HG02763 (cell line): ENCODE measurements at regions not wholly inside any gene's neighbourhood (a gene's known extent, or its start where the extent isn't known, plus 50 kb on each side); places are given as distances from the start of the nearest gene placed in this dataset.

Experiments used
- ATAC-seq: cut with Tn5 transposase; IDR thresholded peaks from one replicate; pipeline ENCODE4 v1.9.1; 2021; ENCODE audit warnings: mild to moderate bottlenecking, moderate library complexity; ENCODE audit not compliant: unreplicated experiment

DNA sequence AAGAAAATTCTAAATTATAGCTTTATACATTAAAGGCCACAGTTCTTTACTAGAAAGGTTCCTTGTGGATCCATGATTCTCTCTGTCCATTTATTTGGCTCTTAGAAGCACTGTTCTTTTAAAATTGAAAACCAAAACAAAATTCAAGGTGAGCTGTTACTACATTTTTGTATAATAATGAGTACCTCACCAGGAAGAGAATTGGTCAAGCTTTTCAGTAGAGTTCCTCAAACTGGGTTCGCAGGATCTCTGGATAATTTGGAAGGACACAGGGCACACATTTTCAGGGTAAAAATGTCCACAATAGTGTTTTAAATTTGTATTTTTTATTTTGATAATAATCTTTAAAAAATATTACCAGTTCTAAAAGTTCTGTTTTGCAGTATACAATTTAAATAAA lies 93.0 kb downstream of the PPP1R3A start:
- ATAC-seq: no peak

GRCh38 chr7:113824117-113824823 lies 94.5 kb downstream of the PPP1R3A start:
- ATAC-seq: no peak

- no peak for ATAC-seq
Observed at GRCh38 chr7:113819474-113819873, 99.3 kb downstream of the PPP1R3A start.

DNA sequence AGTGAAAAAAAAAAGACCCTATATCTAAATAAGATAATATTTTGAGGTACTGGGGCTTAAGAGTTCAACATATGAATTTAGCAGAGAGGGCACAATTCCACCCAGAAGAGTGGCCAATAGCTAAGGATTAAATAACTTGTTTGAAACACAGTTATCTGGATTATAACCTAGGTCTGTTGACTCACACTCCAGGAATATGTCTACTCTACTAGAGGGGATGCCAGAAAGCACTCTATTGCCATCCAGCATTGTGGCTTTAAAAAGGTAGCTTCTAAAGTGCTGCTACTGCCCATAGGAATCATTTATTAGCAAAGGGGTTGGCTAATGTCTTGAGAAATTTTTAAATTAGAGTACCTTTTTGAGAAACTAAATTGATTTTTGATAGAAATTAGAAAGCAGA lies 102.2 kb downstream of the PPP1R3A start:
- ATAC-seq: no peak

- no peak for ATAC-seq
Observed at GRCh38 chr7:113813471-113813870, 105.3 kb downstream of the PPP1R3A start.

- ATAC-seq: no peak
Observed at GRCh38 chr7:113812591-113813255, 106.1 kb downstream of the PPP1R3A start.

GRCh38 chr7:113810080-113810744 lies 108.6 kb downstream of the PPP1R3A start:
- ATAC-seq: no peak

DNA sequence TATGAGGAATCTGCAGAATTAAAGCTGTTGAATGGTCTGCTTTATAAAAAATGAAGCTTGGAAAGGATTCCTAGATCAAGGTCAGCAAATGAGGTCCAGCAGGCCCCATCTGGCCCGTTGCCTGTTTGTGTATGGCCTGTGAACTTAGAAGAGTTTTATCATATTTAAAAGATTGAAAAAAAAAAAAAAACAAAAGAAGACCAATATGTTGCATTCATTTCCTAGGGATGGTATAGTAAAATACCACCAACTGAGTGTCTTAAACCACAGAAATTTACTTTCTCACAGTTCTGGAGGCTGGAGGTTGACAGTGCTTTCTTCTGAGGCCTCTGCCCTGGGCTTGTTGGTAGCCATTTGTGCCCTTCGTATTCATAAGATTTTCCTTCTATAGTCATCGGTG lies 109.2 kb downstream of the PPP1R3A start:
- no peak for ATAC-seq

DNA sequence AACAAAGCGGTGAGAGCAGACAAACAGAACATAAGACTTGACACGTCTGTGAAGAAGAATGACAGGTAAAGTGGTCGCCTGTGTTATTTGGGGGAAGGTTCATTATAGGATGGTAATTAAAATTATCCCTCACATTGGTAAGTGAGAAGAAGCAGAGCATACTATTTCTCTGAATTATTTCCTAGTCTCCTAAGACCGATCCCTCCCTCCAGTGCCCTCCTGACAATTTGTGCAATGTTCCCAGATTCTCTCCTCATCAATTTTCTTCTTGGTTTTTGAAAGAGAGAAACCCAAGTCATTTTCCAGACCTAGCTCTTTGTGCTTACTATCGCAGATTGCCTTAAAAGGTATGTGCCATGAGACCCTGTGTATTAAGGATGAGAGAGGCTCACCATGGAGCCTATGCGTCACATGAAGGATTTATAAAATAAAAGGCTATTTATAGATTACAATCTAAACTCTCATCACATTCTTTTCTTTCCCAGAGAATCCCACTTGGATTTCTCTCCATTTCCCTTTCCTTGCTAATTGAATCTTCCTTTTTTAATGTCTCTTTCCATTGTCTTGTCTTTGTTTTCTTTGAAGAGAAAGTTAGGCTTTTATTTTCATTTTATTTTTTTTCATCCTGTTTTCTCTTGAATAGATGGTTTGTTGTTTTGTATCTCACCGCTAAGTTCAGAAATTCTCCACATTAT lies 112.0 kb downstream of the PPP1R3A start:
- ATAC-seq: no peak

- no peak for ATAC-seq
Observed at GRCh38 chr7:113805976-113806375, 112.8 kb downstream of the PPP1R3A start.

DNA sequence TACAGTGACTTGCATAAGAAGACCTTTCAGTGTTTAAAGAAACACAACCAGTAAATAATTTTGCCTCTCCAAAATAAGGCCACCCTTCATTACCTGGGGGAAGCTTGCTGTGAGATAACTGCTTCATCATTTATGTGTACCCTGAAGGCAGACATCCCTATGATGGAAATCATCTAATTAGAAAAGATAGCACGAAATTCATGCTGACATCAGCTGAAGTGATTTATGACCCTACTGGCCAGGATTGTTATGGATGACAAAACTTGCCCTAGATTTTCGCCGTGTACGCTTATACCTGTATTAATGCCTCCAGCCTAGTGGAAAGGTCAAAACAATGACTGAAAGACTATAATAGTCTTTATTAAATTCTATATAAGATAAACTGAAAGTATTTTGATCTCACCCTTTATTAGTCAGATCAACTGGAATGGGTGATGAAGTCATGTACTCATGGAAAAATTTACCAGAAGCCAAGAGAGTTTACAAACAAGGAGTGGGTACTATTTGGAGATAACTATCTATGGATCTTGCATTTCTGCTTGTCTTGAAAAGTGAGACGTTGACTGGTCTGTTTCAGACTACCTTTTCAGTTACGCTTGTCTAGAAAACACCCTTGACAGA lies 114.2 kb downstream of the PPP1R3A start:
- no peak for ATAC-seq

- no peak for ATAC-seq
Observed at GRCh38 chr7:113801751-113802150, 117.1 kb downstream of the PPP1R3A start.

DNA sequence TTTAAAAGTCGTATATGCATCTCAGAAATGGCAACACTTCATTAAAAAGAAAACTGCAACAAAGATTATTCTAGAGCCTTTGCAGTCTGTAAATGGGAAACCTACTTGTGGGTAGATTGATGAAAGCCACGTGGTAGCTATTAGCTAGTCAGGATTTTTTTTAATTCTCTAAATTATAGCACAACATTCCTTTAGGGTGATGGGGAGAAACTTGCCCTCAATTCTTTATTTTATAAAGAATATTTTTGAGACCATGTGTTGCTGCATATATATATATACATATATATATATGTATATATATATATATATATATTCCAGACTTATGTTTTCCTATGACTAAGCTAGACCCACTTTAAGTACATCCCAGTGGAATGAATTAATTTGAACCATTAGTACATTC lies 118.0 kb downstream of the PPP1R3A start:
- ATAC-seq: no peak

- ATAC-seq: peak; percentile 99
Observed at GRCh38 chr7:113799896-113800295, 118.9 kb downstream of the PPP1R3A start.

DNA sequence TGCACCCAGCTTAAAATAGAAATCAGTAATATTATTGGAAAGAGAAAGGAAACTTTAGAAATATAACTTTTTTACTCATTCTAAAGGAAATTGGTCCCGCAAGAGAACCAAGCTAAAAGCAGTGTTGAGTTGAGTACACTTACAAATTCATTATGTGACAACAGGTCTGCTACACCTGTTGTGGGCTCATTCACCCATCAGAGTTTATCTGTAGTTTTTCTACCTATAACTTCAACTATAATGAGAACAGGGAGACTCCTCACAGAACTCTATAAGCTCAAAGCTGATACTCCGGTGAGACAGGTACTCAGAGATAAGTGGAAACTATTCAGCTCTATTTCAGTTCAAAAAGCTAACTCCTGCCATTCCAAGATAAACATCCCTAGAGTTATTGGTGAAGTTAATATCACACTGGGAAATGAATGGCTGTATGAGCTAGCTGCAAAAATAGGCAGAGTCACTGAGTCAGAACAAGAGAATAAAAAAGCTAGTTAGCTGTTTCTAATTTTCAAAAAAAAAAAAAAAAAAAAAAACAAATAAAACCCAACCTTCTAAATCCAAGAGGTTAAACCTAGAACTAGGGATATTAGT lies 121.3 kb downstream of the PPP1R3A start:
- no peak for ATAC-seq

DNA sequence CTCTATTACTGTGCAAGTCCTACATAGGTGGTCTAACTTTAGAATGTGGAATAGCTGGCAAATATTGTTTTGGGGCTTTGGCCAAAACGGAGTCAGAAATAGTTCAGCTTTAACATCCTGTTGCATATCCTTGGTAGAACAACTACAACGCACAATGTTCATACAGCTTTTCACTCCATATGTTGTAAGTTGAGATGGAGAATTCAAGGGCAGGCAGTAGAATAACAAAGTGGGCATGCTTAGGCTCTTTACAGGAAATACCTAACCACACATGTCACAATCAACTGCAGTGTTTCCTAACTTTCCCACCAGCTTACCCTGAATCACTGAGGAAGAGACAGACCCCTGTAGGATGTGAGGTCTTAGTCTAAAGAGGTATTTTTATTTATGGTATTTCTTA lies 122.3 kb downstream of the PPP1R3A start:
- no peak for ATAC-seq

- ATAC-seq: no peak
Observed at GRCh38 chr7:113794573-113794972, 124.2 kb downstream of the PPP1R3A start.

GRCh38 chr7:113793171-113793570 lies 125.6 kb downstream of the PPP1R3A start:
- no peak for ATAC-seq

GRCh38 chr7:113790025-113790424 lies 128.8 kb downstream of the PPP1R3A start:
- no peak for ATAC-seq

DNA sequence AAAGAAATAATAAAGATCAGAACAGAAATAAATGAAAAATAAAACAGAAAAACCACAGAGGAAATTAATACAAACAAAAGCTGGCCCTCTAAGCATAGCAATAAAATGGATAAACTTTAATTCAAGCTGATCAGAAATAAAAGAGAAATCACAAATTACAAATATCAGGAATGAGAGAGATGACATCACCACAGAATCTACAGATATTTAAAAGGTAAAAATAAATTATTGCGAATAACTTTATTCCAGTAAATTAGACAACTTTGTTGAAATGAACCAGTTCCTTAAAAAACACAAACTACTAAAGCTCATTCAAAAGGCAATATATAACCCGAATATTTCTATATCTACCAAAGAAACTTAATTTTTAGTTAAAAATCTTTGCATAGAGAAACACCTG lies 131.7 kb downstream of the PPP1R3A start:
- ATAC-seq: no peak

DNA sequence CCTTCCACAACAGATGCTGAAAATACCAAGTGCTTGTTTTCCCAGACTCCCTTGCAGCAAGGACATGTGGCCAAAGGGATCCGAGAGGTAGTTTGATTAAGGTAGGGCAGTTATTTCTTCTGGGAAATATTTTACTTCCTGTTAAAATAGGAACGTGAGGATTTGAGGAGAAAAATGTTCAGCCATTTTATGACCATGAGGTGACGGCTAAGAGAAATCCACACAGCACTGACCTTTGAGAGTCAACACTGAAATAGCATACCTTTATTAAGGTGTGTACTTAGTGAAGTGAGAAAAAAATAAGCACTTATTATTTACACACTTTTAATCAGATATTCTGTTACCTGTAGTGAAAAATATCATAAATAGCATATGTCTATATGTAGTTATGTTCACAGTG lies 133.9 kb downstream of the PPP1R3A start:
- no peak for ATAC-seq
